NB4 (cell line): ENCODE measurements at regions not wholly inside any gene's neighbourhood (a gene's known extent, or its start where the extent isn't known, plus 50 kb on each side); places are given as distances from the start of the nearest gene placed in this dataset.

Source experiments
- DNase-seq: peaks from one replicate; pipeline ENCODE4 v3.0.0; 2010; ENCODE audit warnings: low read depth
- H3K4me3 ChIP-seq: one replicate; pipeline ENCODE4 v1.5.1; 2011; ENCODE audit warnings: mild to moderate bottlenecking, low read depth, low read length, moderate library complexity
- CTCF ChIP-seq: IDR thresholded peaks from one replicate; pipeline ENCODE4 v1.5.1; 2012; ENCODE audit warnings: low read depth, low read length
- MYC ChIP-seq: IDR thresholded peaks from 2 replicates; pipeline ENCODE4 v1.6.1; 2011; ENCODE audit warnings: low read depth, low read length
- POLR2A ChIP-seq: IDR thresholded peaks from 2 replicates; pipeline ENCODE4 v1.6.1; 2011; ENCODE audit warnings: mild to moderate bottlenecking; ENCODE audit not compliant: insufficient read length; ENCODE audit errors: extremely low read depth
- TF ChIP-seq, protein P1 (sequence below): IDR thresholded peaks from 2 replicates; pipeline ENCODE4 v1.6.1; 2011; ENCODE audit warnings: low read depth, low read length

GRCh38 chr17:13931800-13932460 is 137.4 kb upstream of the COX10 start:
- peak; percentile 97 for DNase-seq
- no peak overlapping the region for H3K4me3 ChIP-seq
- TF ChIP-seq POLR2A, result no peak
- TF ChIP-seq, protein P1, sequence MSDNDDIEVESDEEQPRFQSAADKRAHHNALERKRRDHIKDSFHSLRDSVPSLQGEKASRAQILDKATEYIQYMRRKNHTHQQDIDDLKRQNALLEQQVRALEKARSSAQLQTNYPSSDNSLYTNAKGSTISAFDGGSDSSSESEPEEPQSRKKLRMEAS, result 0 out of 2 replicates have a peak, but pooled peaks have one; percentile 18
- TF ChIP-seq MYC, result peak; percentile 63; the same call in 1 of the 2 replicates

- no peak overlapping the region for H3K4me3 ChIP-seq
- DNase-seq, result no peak
- TF ChIP-seq MYC (no peak), CTCF (no peak), POLR2A (no peak)
- TF ChIP-seq, protein P1, result no peak
Measured at GRCh38 chr17:13933441-13934276, 135.6 kb upstream of the COX10 start.

- TF ChIP-seq POLR2A, result no peak
- TF ChIP-seq CTCF, result peak; percentile 24
- no peak for DNase-seq
- H3K4me3 ChIP-seq, result no peak overlapping the region
Measured at GRCh38 chr17:13939222-13939621, 130.1 kb upstream of the COX10 start.

DNA sequence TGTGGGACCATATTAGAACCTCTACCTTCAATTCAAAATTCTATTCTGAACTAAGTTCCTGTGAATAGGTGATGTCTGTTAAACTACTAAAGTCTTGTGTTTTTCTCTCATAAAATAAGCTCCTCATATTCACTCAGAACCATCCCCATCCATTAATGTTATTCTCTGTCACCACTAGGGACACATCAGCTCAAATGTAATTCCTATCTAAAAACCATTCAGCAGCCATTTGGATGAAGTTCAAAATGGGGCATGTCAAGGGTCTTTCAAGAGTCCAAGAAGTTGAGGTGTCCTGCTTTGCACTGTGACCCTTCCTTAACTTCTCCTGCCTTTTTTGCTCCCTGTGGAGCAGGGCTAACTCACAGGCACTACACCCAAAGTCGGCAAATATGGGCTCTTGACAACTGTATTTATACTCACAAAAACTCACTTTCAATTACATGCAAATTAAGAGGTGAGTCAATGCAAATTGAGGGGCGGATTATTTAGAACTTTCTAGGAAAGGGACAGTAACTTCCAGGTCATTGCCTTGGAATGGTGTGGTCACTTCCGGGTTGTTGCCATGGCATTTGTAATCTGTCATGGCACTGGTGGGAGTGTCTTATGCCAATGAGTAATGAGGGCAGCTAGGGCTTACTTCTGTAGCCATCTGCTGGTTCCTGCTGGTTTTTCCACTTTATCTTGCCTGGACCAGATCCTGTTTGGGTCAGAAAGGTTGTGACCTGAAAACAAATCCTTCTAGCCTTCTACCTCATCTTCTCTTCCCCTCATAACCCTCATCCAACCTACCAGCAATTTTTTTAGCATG is 128.2 kb upstream of the COX10 start:
- no peak for DNase-seq
- TF ChIP-seq POLR2A (no peak), MYC (no peak), CTCF (no peak)
- TF ChIP-seq, protein P1, result no peak
- H3K4me3 ChIP-seq, result no peak overlapping the region

GRCh38 chr17:13941781-13942180 is 127.5 kb upstream of the COX10 start:
- no peak for TF ChIP-seq CTCF
- no peak for TF ChIP-seq MYC
- TF ChIP-seq, protein P1, result no peak
- no peak for TF ChIP-seq POLR2A
- DNase-seq, result no peak
- H3K4me3 ChIP-seq, result no peak overlapping the region

- H3K4me3 ChIP-seq, result no peak overlapping the region
- no peak for DNase-seq
- TF ChIP-seq, protein P1, result no peak
- TF ChIP-seq MYC (no peak), POLR2A (no peak), CTCF (no peak)
Measured at GRCh38 chr17:13943909-13944308, 125.4 kb upstream of the COX10 start.
